NB4 (cell line): ENCODE measurements at regions not wholly inside any gene's neighbourhood (a gene's known extent, or its start where the extent isn't known, plus 50 kb on each side); places are given as distances from the start of the nearest gene placed in this dataset.

ENCODE experiments used
- CTCF ChIP-seq: IDR thresholded peaks from one replicate; pipeline ENCODE4 v1.5.1; 2012; ENCODE audit warnings: low read depth, low read length
- MAX ChIP-seq: IDR thresholded peaks from 2 replicates; pipeline ENCODE4 v1.6.1; 2011; ENCODE audit warnings: low read depth, low read length
- POLR2A ChIP-seq: IDR thresholded peaks from 2 replicates; pipeline ENCODE4 v1.6.1; 2011; ENCODE audit warnings: mild to moderate bottlenecking; ENCODE audit not compliant: insufficient read length; ENCODE audit errors: extremely low read depth

GRCh38 chr2:38444247-38444646, 67.2 kb upstream of the ATL2 start:
- TF ChIP-seq CTCF: no peak
- TF ChIP-seq POLR2A: no peak
- no peak for TF ChIP-seq MAX
